Hepatocyte (in vitro differentiated cells): ENCODE measurements at regions not wholly inside any gene's neighbourhood (a gene's known extent, or its start where the extent isn't known, plus 50 kb on each side); places are given as distances from the start of the nearest gene placed in this dataset.

Experiments
- DNase-seq: peaks from one replicate; pipeline ENCODE4 v3.0.0-alpha.2; 2016; ENCODE audit warnings: low spot score
- H2AFZ ChIP-seq: fragments of 200-600 bp; sonication (generic); 2 replicates; pipeline ENCODE4 v1.6.0; 2016; ENCODE audit warnings: antibody characterized with exemption, mild to moderate bottlenecking
- H3K27ac ChIP-seq: fragments of 200-600 bp; sonication (generic); 2 replicates; pipeline ENCODE4 v1.5.1; 2016; ENCODE audit warnings: mild to moderate bottlenecking
- H3K27me3 ChIP-seq: fragments of 200-600 bp; sonication (generic); 2 replicates; pipeline ENCODE4 v1.6.1; 2016
- H3K36me3 ChIP-seq: fragments of 200-600 bp; sonication (generic); replicated peaks from 2 replicates; pipeline ENCODE4 v1.5.1; 2016; ENCODE audit warnings: low read depth; ENCODE audit not compliant: insufficient read depth
- H3K4me1 ChIP-seq: fragments of 200-600 bp; sonication (generic); 2 replicates; pipeline ENCODE4 v1.5.1; 2016; ENCODE audit warnings: mild to moderate bottlenecking, moderate library complexity; ENCODE audit not compliant: insufficient read depth
- H3K4me2 ChIP-seq: fragments of 200-600 bp; sonication (generic); 2 replicates; pipeline ENCODE4 v1.6.0; 2016
- H3K4me3 ChIP-seq: fragments of 200-600 bp; sonication (generic); 2 replicates; pipeline ENCODE4 v1.5.1; 2016; ENCODE audit warnings: mild to moderate bottlenecking
- H3K79me2 ChIP-seq: fragments of 200-600 bp; sonication (generic); 2 replicates; pipeline ENCODE4 v1.6.0; 2017; ENCODE audit warnings: mild to moderate bottlenecking
- H3K9me2 ChIP-seq: fragments of 200-600 bp; sonication (generic); replicated peaks from 2 replicates; pipeline ENCODE4 v1.6.0; 2017; ENCODE audit warnings: mild to moderate bottlenecking; ENCODE audit not compliant: insufficient read depth
- H3K9me3 ChIP-seq: fragments of 200-600 bp; sonication (generic); 2 replicates; pipeline ENCODE4 v1.5.1; 2016; ENCODE audit warnings: low read depth, mild to moderate bottlenecking
- H4K20me1 ChIP-seq: fragments of 200-600 bp; sonication (generic); 2 replicates; pipeline ENCODE4 v1.6.0; 2016; ENCODE audit warnings: mild to moderate bottlenecking; ENCODE audit not compliant: insufficient read depth, poor library complexity, severe bottlenecking
- EZH2 ChIP-seq: fragments of 200-600 bp; sonication (generic); IDR thresholded peaks from 2 replicates; pipeline ENCODE4 v1.6.1; 2016; ENCODE audit warnings: antibody characterized with exemption, mild to moderate bottlenecking, borderline replicate concordance
- EZH2phosphoT487 ChIP-seq: fragments of 200-600 bp; sonication (generic); IDR thresholded peaks from one replicate; pipeline ENCODE4 v1.6.1; 2018; ENCODE audit warnings: antibody characterized with exemption, mild to moderate bottlenecking, low read depth, moderate library complexity; ENCODE audit not compliant: unreplicated experiment, severe bottlenecking
- WGBS: methylation state at CpG from one replicate; pipeline ENCODE4 v1.1.6; 2016; ENCODE audit warnings: low lambda C conversion rate; ENCODE audit errors: missing lambda C conversion rate; 5-methylcytosine and 5-hydroxymethylcytosine counted together
- TF ChIP-seq, protein P1 (sequence below): fragments of 200-600 bp; sonication (generic); IDR thresholded peaks from 2 replicates; pipeline ENCODE4 v1.5.1; 2016; ENCODE audit warnings: antibody characterized with exemption, mild to moderate bottlenecking; ENCODE audit not compliant: poor library complexity

DNA sequence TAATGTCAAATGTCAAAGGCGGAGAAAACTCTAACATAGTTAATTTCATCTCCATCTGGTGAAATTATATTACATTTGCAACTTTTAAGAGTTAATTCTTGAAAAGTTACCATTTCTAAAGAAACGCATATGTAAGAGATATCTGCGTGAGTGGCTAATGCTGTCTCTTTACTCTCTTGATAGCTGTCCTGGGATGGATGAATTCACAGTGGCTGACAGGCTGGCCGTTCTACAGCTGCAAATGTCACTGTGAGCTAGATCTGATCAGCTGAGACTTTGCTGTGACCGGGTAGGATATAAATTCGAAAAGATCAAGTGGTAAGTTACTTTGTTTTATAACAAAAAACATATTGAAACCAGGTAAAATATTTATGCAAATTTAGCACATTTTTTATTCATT is 557.1 kb upstream of the DDX18 start:
- no peaks in the 10 kb centered on the region for H3K9me3 ChIP-seq
- TF ChIP-seq EZH2 = no peak
- TF ChIP-seq, protein P1, sequence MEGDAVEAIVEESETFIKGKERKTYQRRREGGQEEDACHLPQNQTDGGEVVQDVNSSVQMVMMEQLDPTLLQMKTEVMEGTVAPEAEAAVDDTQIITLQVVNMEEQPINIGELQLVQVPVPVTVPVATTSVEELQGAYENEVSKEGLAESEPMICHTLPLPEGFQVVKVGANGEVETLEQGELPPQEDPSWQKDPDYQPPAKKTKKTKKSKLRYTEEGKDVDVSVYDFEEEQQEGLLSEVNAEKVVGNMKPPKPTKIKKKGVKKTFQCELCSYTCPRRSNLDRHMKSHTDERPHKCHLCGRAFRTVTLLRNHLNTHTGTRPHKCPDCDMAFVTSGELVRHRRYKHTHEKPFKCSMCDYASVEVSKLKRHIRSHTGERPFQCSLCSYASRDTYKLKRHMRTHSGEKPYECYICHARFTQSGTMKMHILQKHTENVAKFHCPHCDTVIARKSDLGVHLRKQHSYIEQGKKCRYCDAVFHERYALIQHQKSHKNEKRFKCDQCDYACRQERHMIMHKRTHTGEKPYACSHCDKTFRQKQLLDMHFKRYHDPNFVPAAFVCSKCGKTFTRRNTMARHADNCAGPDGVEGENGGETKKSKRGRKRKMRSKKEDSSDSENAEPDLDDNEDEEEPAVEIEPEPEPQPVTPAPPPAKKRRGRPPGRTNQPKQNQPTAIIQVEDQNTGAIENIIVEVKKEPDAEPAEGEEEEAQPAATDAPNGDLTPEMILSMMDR = no peak
- no peak for TF ChIP-seq EZH2phosphoT487
- no peak overlapping the region for H2AFZ ChIP-seq
- H3K4me2 ChIP-seq = no peak overlapping the region
- H3K79me2 ChIP-seq = no peaks in the 10 kb centered on the region
- no peaks in the 10 kb centered on the region for H3K36me3 ChIP-seq
- H3K4me1 ChIP-seq = no peaks in the 10 kb centered on the region
- DNase-seq = no peak
- H3K27me3 ChIP-seq = no peaks in the 10 kb centered on the region
- H3K4me3 ChIP-seq = no peak overlapping the region
- H3K9me2 ChIP-seq = no peaks in the 10 kb centered on the region
- H3K27ac ChIP-seq = no peak overlapping the region
- WGBS = 75% methylated on average over 6 of the region's 6 CpGs
- H4K20me1 ChIP-seq = no peaks in the 10 kb centered on the region

DNA sequence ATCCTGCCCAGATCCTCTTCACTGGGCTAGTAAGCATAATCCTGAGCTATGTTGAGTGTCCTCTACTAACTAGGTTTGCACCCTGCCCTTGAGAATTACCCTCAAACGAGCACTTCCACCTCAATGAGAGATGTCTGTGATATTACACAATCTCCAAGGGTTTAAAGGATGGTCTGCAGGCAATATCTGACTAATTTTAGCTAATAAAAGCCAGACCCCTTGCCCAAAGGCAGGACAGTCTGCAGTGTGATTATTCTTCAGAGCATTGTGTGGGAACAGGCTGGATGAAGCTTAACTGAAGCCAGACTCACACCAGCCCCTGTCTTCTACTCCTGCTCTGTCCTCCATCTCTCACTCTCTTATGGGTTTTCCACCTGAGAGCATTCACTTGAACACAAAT is 544.9 kb upstream of the DDX18 start:
- no peak overlapping the region for H3K4me2 ChIP-seq
- WGBS = 24% methylated on average over 1 of the region's 1 CpG
- no peaks in the 10 kb centered on the region for H3K79me2 ChIP-seq
- no peaks in the 10 kb centered on the region for H3K4me1 ChIP-seq
- TF ChIP-seq EZH2phosphoT487 (no peak), EZH2 (no peak)
- TF ChIP-seq, protein P1 = no peak
- H3K36me3 ChIP-seq = no peaks in the 10 kb centered on the region
- no peak overlapping the region for H2AFZ ChIP-seq
- no peak for DNase-seq
- no peaks in the 10 kb centered on the region for H3K27me3 ChIP-seq
- no peaks in the 10 kb centered on the region for H3K9me3 ChIP-seq
- H3K4me3 ChIP-seq = no peak overlapping the region
- H3K27ac ChIP-seq = no peak overlapping the region
- H4K20me1 ChIP-seq = no peaks in the 10 kb centered on the region
- H3K9me2 ChIP-seq = no peaks in the 10 kb centered on the region

DNA sequence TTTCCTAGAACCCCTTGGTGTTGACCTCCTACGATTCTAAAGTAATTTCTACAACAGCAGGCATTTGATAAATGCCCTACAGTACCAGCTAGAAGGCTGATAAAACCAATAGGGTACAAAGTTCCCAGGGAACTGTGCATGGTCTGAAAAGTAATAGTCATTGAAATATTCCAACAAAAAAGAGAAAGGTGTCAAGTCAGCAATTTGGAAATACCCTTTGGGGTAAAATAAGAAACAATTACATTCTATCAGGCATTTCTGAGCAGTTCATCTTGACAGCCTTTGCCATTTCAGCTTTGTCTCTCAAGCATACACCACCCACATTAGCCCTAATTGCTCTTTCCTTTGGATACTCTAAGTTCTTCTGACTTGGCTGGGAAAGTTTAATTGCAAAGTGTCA is 542.9 kb upstream of the DDX18 start:
- Histone ChIP-seq H3K27me3 (no peaks in the 10 kb centered on the region), H3K79me2 (no peaks in the 10 kb centered on the region), H3K27ac (no peak overlapping the region), H4K20me1 (no peaks in the 10 kb centered on the region), H3K9me3 (no peaks in the 10 kb centered on the region), H3K4me3 (no peak overlapping the region), H3K36me3 (no peaks in the 10 kb centered on the region), H3K9me2 (no peaks in the 10 kb centered on the region), H3K4me2 (no peak overlapping the region), H2AFZ (no peak overlapping the region), H3K4me1 (no peaks in the 10 kb centered on the region)
- DNase-seq = no peak
- TF ChIP-seq EZH2phosphoT487 = no peak
- TF ChIP-seq EZH2 = no peak
- TF ChIP-seq, protein P1 = no peak
- 54% methylated on average over 1 of the region's 1 CpG for WGBS

DNA sequence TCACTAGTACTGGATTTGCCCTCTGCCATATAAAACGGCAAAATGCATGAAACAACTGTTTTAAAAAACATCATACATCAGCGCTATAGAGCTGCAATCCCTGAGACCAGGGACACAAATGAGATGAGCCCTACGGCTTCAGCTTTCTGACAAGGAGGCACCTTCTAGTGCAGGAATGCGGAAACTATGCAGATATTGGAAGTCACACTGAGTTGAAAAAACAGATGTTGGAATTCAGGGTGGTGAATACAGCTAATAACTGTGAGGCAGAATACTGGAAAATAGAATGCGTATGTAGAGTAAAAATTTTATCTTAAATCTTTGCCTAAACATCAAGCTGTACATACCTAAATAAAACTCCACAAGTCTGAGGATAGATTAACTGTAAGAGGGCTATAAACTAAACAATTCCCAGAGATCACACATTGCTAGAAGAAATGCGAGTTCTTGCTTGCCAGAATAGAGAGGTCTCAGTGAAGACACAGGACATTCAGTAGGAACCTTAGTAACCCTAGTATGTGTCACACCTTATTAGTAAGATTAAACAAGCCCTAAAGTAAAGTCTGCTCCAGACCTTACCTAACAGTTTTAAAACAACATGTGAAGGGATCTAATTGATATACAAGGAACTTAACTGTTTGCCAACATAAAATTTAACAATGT is 541.4 kb upstream of the DDX18 start:
- Histone ChIP-seq H3K79me2 (no peaks in the 10 kb centered on the region), H3K36me3 (no peaks in the 10 kb centered on the region), H3K27ac (peak overlapping the region; percentile 9), H3K4me1 (no peaks in the 10 kb centered on the region), H3K4me3 (no peak overlapping the region), H3K9me3 (no peaks in the 10 kb centered on the region), H2AFZ (no peak overlapping the region), H4K20me1 (no peaks in the 10 kb centered on the region), H3K9me2 (no peaks in the 10 kb centered on the region), H3K27me3 (no peaks in the 10 kb centered on the region), H3K4me2 (peak overlapping the region; percentile 40)
- peak; percentile 13 for DNase-seq
- TF ChIP-seq EZH2phosphoT487 (no peak), EZH2 (no peak)
- TF ChIP-seq, protein P1 = no peak
- 23% methylated on average over 6 of the region's 6 CpGs for WGBS
